ENCODE measurements at regions not wholly inside any gene's neighbourhood (a gene's known extent, or its start where the extent isn't known, plus 50 kb on each side); places are given as distances from the start of the nearest gene placed in this dataset.

- TF ChIP-seq, protein P1, sequence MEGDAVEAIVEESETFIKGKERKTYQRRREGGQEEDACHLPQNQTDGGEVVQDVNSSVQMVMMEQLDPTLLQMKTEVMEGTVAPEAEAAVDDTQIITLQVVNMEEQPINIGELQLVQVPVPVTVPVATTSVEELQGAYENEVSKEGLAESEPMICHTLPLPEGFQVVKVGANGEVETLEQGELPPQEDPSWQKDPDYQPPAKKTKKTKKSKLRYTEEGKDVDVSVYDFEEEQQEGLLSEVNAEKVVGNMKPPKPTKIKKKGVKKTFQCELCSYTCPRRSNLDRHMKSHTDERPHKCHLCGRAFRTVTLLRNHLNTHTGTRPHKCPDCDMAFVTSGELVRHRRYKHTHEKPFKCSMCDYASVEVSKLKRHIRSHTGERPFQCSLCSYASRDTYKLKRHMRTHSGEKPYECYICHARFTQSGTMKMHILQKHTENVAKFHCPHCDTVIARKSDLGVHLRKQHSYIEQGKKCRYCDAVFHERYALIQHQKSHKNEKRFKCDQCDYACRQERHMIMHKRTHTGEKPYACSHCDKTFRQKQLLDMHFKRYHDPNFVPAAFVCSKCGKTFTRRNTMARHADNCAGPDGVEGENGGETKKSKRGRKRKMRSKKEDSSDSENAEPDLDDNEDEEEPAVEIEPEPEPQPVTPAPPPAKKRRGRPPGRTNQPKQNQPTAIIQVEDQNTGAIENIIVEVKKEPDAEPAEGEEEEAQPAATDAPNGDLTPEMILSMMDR (IDR thresholded peaks at IDR 0.05): no peak
- TF ChIP-seq POLR2A (IDR thresholded peaks at IDR 0.05): no peak
These were observed 332.0 kb downstream of the IRS2 start for GRCh38 chr13:109454167-109454917.
